Motor neuron (in vitro differentiated cells): ENCODE measurements at regions not wholly inside any gene's neighbourhood (a gene's known extent, or its start where the extent isn't known, plus 50 kb on each side); places are given as distances from the start of the nearest gene placed in this dataset.

Experiments
- ATAC-seq, 8 experiments: fragments of 200-7000 bp; cut with Tn5 transposase; replicated peaks in 6 of 8; 2 replicates each; pipeline ENCODE4 v1.8.0; 2021; ENCODE audit warnings: mild to moderate bottlenecking in 8 of 8, moderate library complexity in 8 of 8
- H3K27ac ChIP-seq, 2 donors: fragments of 250-450 bp; sonication (Bioruptor Pico); 2 replicates each; pipeline ENCODE4 v1.9.0; 2021; ENCODE audit warnings: antibody characterized with exemption in 2 of 2, mild to moderate bottlenecking in 2 of 2, moderate library complexity in 1 of 2
- H3K4me1 ChIP-seq, 2 donors: fragments of 250-450 bp; sonication (Bioruptor Pico); replicated peaks in 1 of 2; 2 replicates each; pipeline ENCODE4 v1.6.1; 2021; ENCODE audit warnings: antibody characterized with exemption in 2 of 2, mild to moderate bottlenecking in 2 of 2, moderate library complexity in 1 of 2
- H3K4me3 ChIP-seq, 5 donors: fragments of 250-450 bp; sonication (Bioruptor Pico); 2 replicates each; pipeline ENCODE4 v1.9.0; 2021; ENCODE audit warnings: antibody characterized with exemption in 5 of 5, mild to moderate bottlenecking in 5 of 5, moderate library complexity in 4 of 5
- WGBS, 10 experiments: fragments of 450-650 bp; shearing (Covaris generic); methylation state at CpG; one replicate each; pipeline ENCODE4 v1.0.0; 2022; 5-methylcytosine and 5-hydroxymethylcytosine counted together
- in situ Hi-C, 9 experiments: fragments of 400-800 bp; cut with MboI; loops; one replicate each; pipeline ENCODE4 v1.15.0; 2021; ENCODE audit warnings: low sequenced_read_pairs in 9 of 9, low pct_unique_long_range_greater_than_20kb in 2 of 9; ENCODE audit not compliant: unreplicated experiment in 9 of 9

- in situ Hi-C loops: loop anchor here in 4 of 9 experiments (25.0 kb wide), 3 partner anchors 101 to 1299 kb away; partner anchors contain the start of genes ACTL7A (in 1 of the 4) and ACTL7B (in 1 of the 4)
- Histone ChIP-seq H3K27ac (no peak overlapping the region), H3K4me1 (peaks cover 0 to 3% of the 10 kb centered on the region in 2 donors), H3K4me3 (no peak overlapping the region)
- 86 to 100% methylated on average over 1 of the region's 2 CpGs; no CpG with 5 or more reads in 8 of the 10 experiments for WGBS, 10 experiments
- no peak for ATAC-seq
Observed at GRCh38 chr9:108760841-108761240, 94.9 kb downstream of the ACTL7B start.

- 48 to 100% (median 60%) methylated on average over 1 to 2 of the region's 2 CpGs; no CpG with 5 or more reads in 5 of the 10 experiments for WGBS, 10 experiments
- H3K4me1 ChIP-seq: peaks cover 0 to 3% of the 10 kb centered on the region in 2 donors
- no peak for ATAC-seq
- H3K4me3 ChIP-seq: no peak overlapping the region
- in situ Hi-C loops: loop anchor here in 4 of 9 experiments (25.0 kb wide), 3 partner anchors 102 to 1298 kb away; partner anchors contain the start of genes ACTL7A (in 1 of the 4) and ACTL7B (in 1 of the 4)
- H3K27ac ChIP-seq: no peak overlapping the region
Observed at GRCh38 chr9:108759835-108760234, 96.0 kb downstream of the ACTL7B start.

GRCh38 chr9:108759399-108759798 is 96.4 kb downstream of the ACTL7B start:
- no peak for ATAC-seq
- in situ Hi-C loops: loop anchor here in 4 of 9 experiments (25.0 kb wide), 3 partner anchors 103 to 1297 kb away; partner anchors contain the start of genes ACTL7A (in 1 of the 4) and ACTL7B (in 1 of the 4)
- Histone ChIP-seq H3K27ac (no peak overlapping the region), H3K4me3 (no peak overlapping the region), H3K4me1 (peaks cover 0 to 3% of the 10 kb centered on the region in 2 donors)
- 62 to 100% (median 91%) methylated on average over 1 to 3 of the region's 3 CpGs for WGBS, 10 experiments

- peak in 1 of 8 experiments; percentile 37 for ATAC-seq
- H3K27ac ChIP-seq: no peak overlapping the region
- in situ Hi-C loops: loop anchor here in 4 of 9 experiments (25.0 kb wide), 3 partner anchors 105 to 1295 kb away; partner anchors contain the start of genes ACTL7A (in 1 of the 4) and ACTL7B (in 1 of the 4)
- H3K4me1 ChIP-seq: no peaks in the 10 kb centered on the region
- WGBS, 10 experiments: 0 to 75% (median 56%) methylated on average over 1 to 3 of the region's 3 CpGs; no CpG with 5 or more reads in 3 of the 10 experiments
- H3K4me3 ChIP-seq: no peak overlapping the region
Observed at GRCh38 chr9:108756746-108757490, 98.9 kb downstream of the ACTL7B start.

GRCh38 chr9:108755979-108756378 is 99.8 kb downstream of the ACTL7B start:
- in situ Hi-C loops: loop anchor here in 4 of 9 experiments (25.0 kb wide), 3 partner anchors 106 to 1294 kb away; partner anchors contain the start of genes ACTL7A (in 1 of the 4) and ACTL7B (in 1 of the 4)
- 33 to 86% (median 78%) methylated on average over 1 to 3 of the region's 3 CpGs for WGBS, 10 experiments
- ATAC-seq: no peak
- H3K4me3 ChIP-seq: no peak overlapping the region
- no peaks in the 10 kb centered on the region for H3K4me1 ChIP-seq
- no peak overlapping the region for H3K27ac ChIP-seq

GRCh38 chr9:108751369-108751768 is 104.4 kb downstream of the ACTL7B start:
- no peak for ATAC-seq
- no peaks in the 10 kb centered on the region for H3K4me1 ChIP-seq
- in situ Hi-C loops: loop anchor here in 4 of 9 experiments (25.0 kb wide), 3 partner anchors 111 to 1289 kb away; partner anchors contain the start of genes ACTL7A (in 1 of the 4) and ACTL7B (in 1 of the 4)
- no peak overlapping the region for H3K4me3 ChIP-seq
- no peak overlapping the region for H3K27ac ChIP-seq

- no peak overlapping the region for H3K4me3 ChIP-seq
- H3K27ac ChIP-seq: no peak overlapping the region
- H3K4me1 ChIP-seq: no peaks in the 10 kb centered on the region
- WGBS, 10 experiments: 31 to 92% (median 71%) methylated on average over 2 to 6 of the region's 6 CpGs
- ATAC-seq: no peak
- in situ Hi-C loops: loop anchor here in 4 of 9 experiments (25.0 kb wide), 3 partner anchors 112 to 1288 kb away; partner anchors contain the start of genes ACTL7A (in 1 of the 4) and ACTL7B (in 1 of the 4)
Observed at GRCh38 chr9:108750661-108751215, 105.0 kb downstream of the ACTL7B start.

- Histone ChIP-seq H3K4me1 (no peaks in the 10 kb centered on the region), H3K4me3 (no peak overlapping the region), H3K27ac (no peak overlapping the region)
- in situ Hi-C loops: loop anchor here in 1 of 9 experiments (25.0 kb wide), 1 partner anchor 161 kb away; no protein-coding TSS in a partner anchor
- ATAC-seq: no peak
Observed at GRCh38 chr9:108748776-108749175, 107.0 kb downstream of the ACTL7B start.

- no peak overlapping the region for H3K4me3 ChIP-seq
- in situ Hi-C loops: loop anchor here in 1 of 9 experiments (25.0 kb wide), 1 partner anchor 160 kb away; no protein-coding TSS in a partner anchor
- H3K4me1 ChIP-seq: no peaks in the 10 kb centered on the region
- no peak overlapping the region for H3K27ac ChIP-seq
- 29 to 83% (median 67%) methylated on average over 1 to 2 of the region's 2 CpGs; no CpG with 5 or more reads in 3 of the 10 experiments for WGBS, 10 experiments
- ATAC-seq: peak in 1 of 8 experiments; percentile 16
Observed at GRCh38 chr9:108746864-108747263, 108.9 kb downstream of the ACTL7B start.

GRCh38 chr9:108746001-108746400 is 109.8 kb downstream of the ACTL7B start:
- Histone ChIP-seq H3K27ac (no peak overlapping the region), H3K4me1 (no peaks in the 10 kb centered on the region), H3K4me3 (no peak overlapping the region)
- no peak for ATAC-seq
- WGBS, 10 experiments: 25 to 100% (median 85%) methylated on average over 1 to 3 of the region's 3 CpGs; no CpG with 5 or more reads in 2 of the 10 experiments
- in situ Hi-C loops: loop anchor here in 1 of 9 experiments (25.0 kb wide), 1 partner anchor 159 kb away; no protein-coding TSS in a partner anchor

- Histone ChIP-seq H3K4me1 (no peaks in the 10 kb centered on the region), H3K27ac (no peak overlapping the region), H3K4me3 (no peak overlapping the region)
- in situ Hi-C loops: loop anchor here in 1 of 9 experiments (25.0 kb wide), 1 partner anchor 157 kb away; no protein-coding TSS in a partner anchor
- 40 to 100% (median 82%) methylated on average over 1 of the region's 2 CpGs; no CpG with 5 or more reads in 4 of the 10 experiments for WGBS, 10 experiments
- ATAC-seq: no peak
Observed at GRCh38 chr9:108744641-108745040, 111.1 kb downstream of the ACTL7B start.

- 0 to 70% (median 52%) methylated on average over 1 to 5 of the region's 6 CpGs; no CpG with 5 or more reads in 4 of the 10 experiments for WGBS, 10 experiments
- ATAC-seq: peak in 7 of 8 experiments; percentile 42 to 97 (median 53)
- H3K27ac ChIP-seq: no peak overlapping the region
- no peaks in the 10 kb centered on the region for H3K4me1 ChIP-seq
- no peak overlapping the region for H3K4me3 ChIP-seq
- in situ Hi-C loops: loop anchor here in 1 of 9 experiments (25.0 kb wide), 1 partner anchor 157 kb away; no protein-coding TSS in a partner anchor
Observed at GRCh38 chr9:108743901-108744371, 111.8 kb downstream of the ACTL7B start.
